Left ventricle myocardium inferior (tissue), 1 donor: ENCODE measurements at regions not wholly inside any gene's neighbourhood (a gene's known extent, or its start where the extent isn't known, plus 50 kb on each side); places are given as distances from the start of the nearest gene placed in this dataset.
"Not testable (repeated sequence)": the region's sequence is repeated elsewhere in the genome, so short reads cannot be mapped to it uniquely, and the experiment has no call there.

Experiments
- DNase-seq: peaks from one replicate; pipeline ENCODE4 v3.0.0-alpha.2; 2020
- H3K27ac ChIP-seq: fragments of 200-600 bp; replicated peaks from 2 replicates; pipeline ENCODE4 v1.8.0; 2021
- H3K27me3 ChIP-seq: fragments of 200-600 bp; 2 replicates; pipeline ENCODE4 v1.8.0; 2021; ENCODE audit warnings: low read depth
- H3K36me3 ChIP-seq: fragments of 200-600 bp; 2 replicates; pipeline ENCODE4 v1.8.0; 2021
- H3K4me1 ChIP-seq: fragments of 200-600 bp; 2 replicates; pipeline ENCODE4 v1.8.0; 2021
- H3K4me3 ChIP-seq: fragments of 200-600 bp; 2 replicates; pipeline ENCODE4 v1.8.0; 2021; ENCODE audit warnings: mild to moderate bottlenecking, moderate library complexity
- H3K9me3 ChIP-seq: fragments of 200-600 bp; replicated peaks from 2 replicates; pipeline ENCODE4 v1.8.0; 2021
- intact Hi-C: fragments of 100-400 bp; cut with micrococcal nuclease; formaldehyde crosslinking; loops from one replicate; pipeline ENCODE4 v1.11.0; 2022
- TF ChIP-seq, protein P1 (sequence below): fragments of 200-600 bp; IDR thresholded peaks from 2 replicates; pipeline ENCODE4 v1.8.0; 2021; ENCODE audit warnings: antibody characterized with exemption, mild to moderate bottlenecking, borderline replicate concordance
- donor health status: DM: no; HTN: yes; CAD: no; lungs with severe emphysema.

- intact Hi-C loops = no loop called here
- no peak for DNase-seq
- peaks cover 40% of the 10 kb centered on the region for H3K27me3 ChIP-seq
Observed at GRCh38 chr12:114605918-114606317, 78.1 kb downstream of the TBX3 start.

DNA sequence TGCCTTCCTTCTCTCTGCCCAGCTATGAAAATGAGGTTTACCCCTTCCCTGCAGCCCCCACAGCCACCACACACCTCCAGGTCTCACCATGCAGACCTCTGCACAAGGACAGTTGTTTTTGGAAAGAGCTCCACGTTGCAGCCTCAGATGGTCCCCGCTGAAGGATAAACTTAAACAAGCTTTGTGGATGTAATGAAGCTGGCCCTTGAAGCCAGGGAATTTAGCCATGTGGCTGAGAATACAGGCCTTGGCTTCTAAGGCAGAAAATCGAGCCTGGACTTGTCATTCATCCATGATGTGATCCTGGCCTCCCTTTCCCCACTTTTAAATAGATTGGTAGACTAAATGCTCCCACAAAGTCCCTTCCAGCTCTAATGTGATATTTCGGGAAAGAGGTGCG lies 79.4 kb downstream of the TBX3 start:
- intact Hi-C loops = no loop called here
- no peaks in the 10 kb centered on the region for H3K4me1 ChIP-seq
- H3K4me3 ChIP-seq = no peak overlapping the region
- no peaks in the 10 kb centered on the region for H3K9me3 ChIP-seq
- no peak for DNase-seq
- TF ChIP-seq, protein P1, sequence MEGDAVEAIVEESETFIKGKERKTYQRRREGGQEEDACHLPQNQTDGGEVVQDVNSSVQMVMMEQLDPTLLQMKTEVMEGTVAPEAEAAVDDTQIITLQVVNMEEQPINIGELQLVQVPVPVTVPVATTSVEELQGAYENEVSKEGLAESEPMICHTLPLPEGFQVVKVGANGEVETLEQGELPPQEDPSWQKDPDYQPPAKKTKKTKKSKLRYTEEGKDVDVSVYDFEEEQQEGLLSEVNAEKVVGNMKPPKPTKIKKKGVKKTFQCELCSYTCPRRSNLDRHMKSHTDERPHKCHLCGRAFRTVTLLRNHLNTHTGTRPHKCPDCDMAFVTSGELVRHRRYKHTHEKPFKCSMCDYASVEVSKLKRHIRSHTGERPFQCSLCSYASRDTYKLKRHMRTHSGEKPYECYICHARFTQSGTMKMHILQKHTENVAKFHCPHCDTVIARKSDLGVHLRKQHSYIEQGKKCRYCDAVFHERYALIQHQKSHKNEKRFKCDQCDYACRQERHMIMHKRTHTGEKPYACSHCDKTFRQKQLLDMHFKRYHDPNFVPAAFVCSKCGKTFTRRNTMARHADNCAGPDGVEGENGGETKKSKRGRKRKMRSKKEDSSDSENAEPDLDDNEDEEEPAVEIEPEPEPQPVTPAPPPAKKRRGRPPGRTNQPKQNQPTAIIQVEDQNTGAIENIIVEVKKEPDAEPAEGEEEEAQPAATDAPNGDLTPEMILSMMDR = no peak
- H3K27me3 ChIP-seq = peaks cover 39% of the 10 kb centered on the region
- H3K36me3 ChIP-seq = no peaks in the 10 kb centered on the region
- no peak overlapping the region for H3K27ac ChIP-seq

More at GRCh38 chr12:114605918-114606317, 78.1 kb downstream of the TBX3 start:
- Histone ChIP-seq H3K36me3 (no peaks in the 10 kb centered on the region), H3K9me3 (no peaks in the 10 kb centered on the region), H3K4me3 (no peak overlapping the region), H3K27ac (no peak overlapping the region), H3K4me1 (no peaks in the 10 kb centered on the region)
- TF ChIP-seq, protein P1 = no peak

DNA sequence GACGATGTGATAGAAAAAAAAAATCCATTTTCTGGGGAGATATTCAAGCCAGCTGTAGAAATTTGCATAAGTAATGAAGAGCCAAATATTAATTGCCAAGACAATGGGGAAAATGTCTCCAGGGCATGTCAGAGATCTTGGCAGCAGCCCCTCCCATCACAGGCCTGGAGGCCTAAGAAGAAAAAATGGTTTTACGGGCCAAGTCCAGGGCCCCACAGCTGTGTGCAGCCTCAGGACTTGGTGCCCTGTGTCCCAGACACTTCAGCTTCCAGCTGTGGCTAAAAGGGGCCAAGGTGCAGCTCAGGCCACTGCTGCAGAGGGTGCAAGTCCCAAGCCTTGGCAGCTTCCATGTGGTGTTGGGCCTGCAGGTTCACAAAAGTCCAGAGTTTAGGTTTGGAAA lies 83.4 kb downstream of the TBX3 start:
- H3K4me3 ChIP-seq, H3K36me3 ChIP-seq, H3K27ac ChIP-seq, intact Hi-C loops, H3K9me3 ChIP-seq, DNase-seq, H3K4me1 ChIP-seq: not testable (repeated sequence)
- H3K27me3 ChIP-seq = peaks cover 19% of the 10 kb centered on the region

DNA sequence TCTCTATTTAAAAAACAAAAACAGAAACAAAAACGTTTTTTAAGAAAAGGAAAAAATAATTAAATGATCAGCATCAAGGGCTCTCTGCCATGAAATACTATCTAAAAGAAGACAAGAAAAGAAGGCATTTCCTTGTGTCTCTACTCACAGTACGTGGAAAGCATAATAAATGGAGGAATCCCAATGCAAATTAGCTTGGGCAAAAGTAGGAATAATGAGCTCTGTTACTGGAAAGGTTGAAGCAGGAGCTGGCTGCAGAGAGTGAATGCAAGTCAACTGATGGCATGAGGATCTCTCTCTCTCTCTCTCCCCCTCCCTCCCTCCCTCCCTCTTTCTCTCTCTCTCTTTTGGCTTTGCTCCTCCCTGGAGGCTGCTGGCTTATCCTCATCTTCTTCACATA lies 85.9 kb downstream of the TBX3 start:
- H3K27ac ChIP-seq = no peak overlapping the region
- H3K36me3 ChIP-seq = no peaks in the 10 kb centered on the region
- H3K4me3 ChIP-seq = no peak overlapping the region
- H3K27me3 ChIP-seq = peaks cover 25% of the 10 kb centered on the region
- no peaks in the 10 kb centered on the region for H3K9me3 ChIP-seq
- intact Hi-C loops = no loop called here
- no peak for DNase-seq
- H3K4me1 ChIP-seq = no peaks in the 10 kb centered on the region
- TF ChIP-seq, protein P1 = no peak

- DNase-seq = no peak
- TF ChIP-seq, protein P1 = no peak
- Histone ChIP-seq H3K4me1 (no peaks in the 10 kb centered on the region), H3K27me3 (peaks cover 37% of the 10 kb centered on the region), H3K36me3 (no peaks in the 10 kb centered on the region), H3K9me3 (peaks cover 13% of the 10 kb centered on the region), H3K27ac (no peak overlapping the region), H3K4me3 (no peak overlapping the region)
- intact Hi-C loops = no loop called here
Observed at GRCh38 chr12:114592946-114593345, 91.0 kb downstream of the TBX3 start.

GRCh38 chr12:114588061-114588460 lies 95.9 kb downstream of the TBX3 start:
- Histone ChIP-seq H3K9me3 (peaks cover 13% of the 10 kb centered on the region), H3K27me3 (peaks cover 61% of the 10 kb centered on the region), H3K36me3 (no peaks in the 10 kb centered on the region), H3K4me1 (no peaks in the 10 kb centered on the region), H3K27ac (no peak overlapping the region), H3K4me3 (no peak overlapping the region)
- TF ChIP-seq, protein P1 = no peak
- no peak for DNase-seq
- intact Hi-C loops = no loop called here
